ENCODE measurements at regions not wholly inside any gene's neighbourhood (a gene's known extent, or its start where the extent isn't known, plus 50 kb on each side); places are given as distances from the start of the nearest gene placed in this dataset.
"Not testable (repeated sequence)": the region's sequence is repeated elsewhere in the genome, so short reads cannot be mapped to it uniquely, and the experiment has no call there.

- not testable (repeated sequence) for DNase-seq
These were observed 727.6 kb downstream of the TMEM121 start for GRCh38 chr14:106253995-106254394.

GRCh38 chr14:106257569-106257994 lies 731.2 kb downstream of the TMEM121 start:
- peak; percentile 88 to 89 for DNase-seq

- DNase-seq: peak; percentile 69 to 71
These were observed 741.8 kb downstream of the TMEM121 start for GRCh38 chr14:106268013-106268727.

GRCh38 chr14:106269029-106269428 lies 742.6 kb downstream of the TMEM121 start:
- DNase-seq: no peak

GRCh38 chr14:106269451-106270204 lies 743.2 kb downstream of the TMEM121 start:
- DNase-seq: no peak

- not testable (repeated sequence) for DNase-seq
These were observed 744.2 kb downstream of the TMEM121 start for GRCh38 chr14:106270476-106271121.

DNA sequence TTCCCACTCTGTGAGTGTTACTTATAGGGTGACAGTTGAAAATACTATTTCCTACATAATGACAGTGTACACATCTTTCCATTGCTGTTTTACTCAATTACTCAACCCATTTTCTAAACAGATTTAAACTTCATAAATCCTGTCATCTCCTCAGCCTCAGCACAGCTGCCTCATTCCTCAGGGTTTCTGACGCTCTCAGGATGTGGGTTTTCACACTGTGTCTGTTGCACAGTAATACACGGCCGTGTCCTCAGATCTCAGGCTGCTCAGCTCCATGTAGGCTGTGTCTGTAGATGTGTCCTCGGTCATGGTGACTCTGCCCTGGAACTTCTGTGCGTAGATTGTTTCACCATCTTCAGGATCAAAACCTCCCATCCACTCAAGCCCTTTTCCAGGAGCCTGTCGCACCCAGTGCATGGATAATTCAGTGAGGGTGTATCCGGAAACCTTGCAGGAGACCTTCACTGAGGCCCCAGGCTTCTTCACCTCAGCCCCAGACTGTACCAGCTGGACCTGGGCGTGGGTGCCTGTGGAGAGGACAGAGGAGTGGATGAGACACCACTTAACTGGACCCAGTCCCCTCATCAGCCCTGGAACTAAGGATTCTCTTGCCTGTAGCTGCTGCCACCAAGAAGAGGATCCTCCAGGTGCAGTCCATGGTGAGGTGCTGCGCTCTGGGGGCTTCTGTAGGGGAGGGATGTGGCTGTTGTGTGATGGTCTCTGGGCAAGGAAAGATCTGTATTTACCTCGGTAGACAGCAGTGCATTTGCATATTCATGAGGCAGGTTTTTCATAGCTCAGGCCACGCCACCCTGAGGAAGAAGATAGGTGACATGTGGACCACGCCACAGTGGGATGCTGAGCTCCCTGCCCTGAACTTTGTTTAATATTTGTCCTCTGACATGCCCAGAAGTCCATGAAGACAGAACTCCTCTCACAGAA lies 750.2 kb downstream of the TMEM121 start:
- DNase-seq: no peak

DNA sequence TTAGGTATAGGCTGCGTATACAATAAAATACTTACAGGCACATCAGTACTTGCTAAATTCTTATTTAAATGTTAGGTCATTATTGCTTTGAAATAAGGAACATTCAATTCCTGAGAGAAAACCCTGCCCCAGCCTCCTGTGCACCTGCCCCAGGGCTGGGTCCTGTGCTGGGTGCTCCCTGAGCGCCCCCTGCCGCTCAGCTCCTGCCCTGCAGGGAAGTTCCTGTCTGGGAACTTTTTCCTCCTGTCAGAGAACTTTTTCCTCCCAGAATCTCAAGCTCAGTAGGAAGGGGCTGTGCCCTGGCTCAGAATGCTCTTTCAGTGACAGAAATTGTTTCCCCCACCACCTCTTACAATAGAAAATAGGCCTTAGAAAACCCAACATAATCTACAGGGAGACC lies 751.1 kb downstream of the TMEM121 start:
- DNase-seq: peak in 1 of 2 donors; percentile 36

- DNase-seq: no peak
These were observed 754.5 kb downstream of the TMEM121 start for GRCh38 chr14:106280876-106281275.

DNA sequence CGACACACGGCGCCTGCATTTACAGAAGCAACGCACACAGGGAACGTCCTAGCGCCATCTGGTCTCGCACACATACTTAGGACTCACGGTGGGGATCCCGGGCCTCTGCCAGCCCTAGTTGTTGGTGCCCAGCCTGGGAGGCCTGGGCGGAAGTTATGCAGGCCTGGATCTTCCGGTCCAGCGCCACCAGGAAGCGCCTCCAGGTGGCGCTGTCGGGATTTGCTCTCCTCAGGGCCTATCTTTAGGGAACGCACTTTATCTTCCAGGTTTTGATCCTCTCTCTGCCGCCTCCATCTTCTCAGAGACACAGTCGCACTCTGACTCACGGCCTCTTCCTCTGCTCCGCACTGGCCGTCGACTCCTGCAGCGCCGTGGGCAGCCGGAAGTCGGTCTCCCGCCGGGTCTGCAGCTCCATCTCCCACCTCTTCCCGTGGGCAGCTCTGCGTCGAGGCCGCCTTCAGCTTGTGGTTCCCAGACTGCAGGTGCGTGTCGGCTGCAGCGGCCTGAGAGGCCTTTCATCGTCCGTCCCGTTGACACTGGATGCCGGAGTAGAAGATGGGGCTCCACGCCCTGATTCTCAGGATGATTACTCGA lies 760.4 kb downstream of the TMEM121 start:
- DNase-seq: peak; percentile 17 to 46

GRCh38 chr14:106287506-106287905 lies 761.1 kb downstream of the TMEM121 start:
- DNase-seq: no peak

DNA sequence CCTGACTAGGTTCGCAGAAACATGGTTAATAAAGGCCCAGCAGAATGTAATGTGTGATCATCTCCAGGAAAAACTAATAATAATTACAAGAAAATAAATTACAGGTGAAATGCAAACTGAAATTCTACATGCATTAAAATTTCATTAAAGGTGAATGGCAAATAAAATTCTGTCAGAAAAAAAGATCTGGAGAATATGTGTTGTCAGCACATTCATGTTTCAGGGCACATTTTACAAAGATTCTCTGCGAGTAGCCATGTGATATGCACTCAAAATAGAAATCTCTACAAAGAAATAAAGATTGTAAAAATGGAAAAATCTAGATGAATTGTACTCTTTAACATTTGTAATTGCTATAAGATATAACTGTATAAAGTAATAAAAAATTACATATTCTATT lies 765.2 kb downstream of the TMEM121 start:
- no peak for DNase-seq

DNA sequence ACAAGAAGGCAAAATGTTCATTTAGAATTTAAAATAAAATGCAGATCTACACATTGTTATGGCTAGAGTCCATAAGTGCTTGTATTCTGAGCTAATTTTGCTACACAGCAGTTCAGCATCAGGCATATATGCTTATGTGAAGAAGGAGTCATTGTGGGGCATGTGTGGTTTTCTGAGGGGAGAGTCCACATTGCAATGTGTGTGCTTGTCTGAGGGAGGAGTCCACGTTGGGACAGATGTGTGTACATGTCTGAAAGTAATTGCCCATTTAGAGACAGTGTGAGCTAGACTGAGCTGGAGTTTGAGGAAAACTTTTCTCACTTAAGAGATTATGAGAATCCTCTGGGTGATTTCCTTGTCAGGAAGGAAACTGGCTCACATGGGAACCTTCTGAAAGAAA lies 767.9 kb downstream of the TMEM121 start:
- no peak for DNase-seq

GRCh38 chr14:106300951-106301510 lies 774.6 kb downstream of the TMEM121 start:
- not testable (repeated sequence) for DNase-seq

DNA sequence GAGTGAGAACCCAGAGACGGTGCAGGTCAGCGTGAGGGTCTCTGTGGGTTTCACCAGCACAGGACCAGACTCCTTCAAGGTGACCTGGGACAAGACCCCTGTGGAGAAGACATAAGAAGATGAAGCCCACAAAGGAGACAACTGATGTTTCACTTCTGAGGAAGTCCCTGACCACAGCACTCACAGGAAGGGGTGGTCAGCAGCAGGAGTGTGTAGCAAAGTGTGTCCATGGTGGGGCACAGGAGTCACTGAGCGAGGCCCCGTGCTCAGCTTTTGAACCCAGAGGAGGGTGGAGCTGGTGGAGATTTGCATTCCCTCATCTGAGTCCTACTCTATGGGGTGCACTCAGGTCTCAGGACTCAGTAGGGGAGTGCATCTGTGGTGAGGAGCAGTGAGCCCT lies 775.2 kb downstream of the TMEM121 start:
- DNase-seq: not testable (repeated sequence)

DNA sequence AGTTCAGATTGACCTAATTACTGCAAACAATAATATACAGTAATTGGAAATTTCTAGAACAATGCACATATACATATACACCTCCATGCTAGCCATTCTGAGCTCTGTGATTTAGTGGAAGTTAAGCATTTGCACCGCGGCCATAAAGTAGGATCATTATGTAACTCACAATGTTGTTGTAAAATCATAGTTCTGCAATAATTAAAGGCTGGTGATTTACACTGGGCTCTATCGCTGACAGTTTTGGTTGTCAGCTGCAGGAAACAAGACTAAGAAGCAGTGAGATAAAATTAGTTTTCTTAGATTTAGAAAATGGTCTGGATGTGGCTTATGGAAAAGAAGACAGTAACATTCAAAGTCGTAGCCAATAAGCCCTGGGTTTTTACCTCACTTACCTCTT lies 776.3 kb downstream of the TMEM121 start:
- no peak for DNase-seq

GRCh38 chr14:106304271-106304670 lies 777.9 kb downstream of the TMEM121 start:
- DNase-seq: no peak

GRCh38 chr14:106308839-106309389 lies 782.5 kb downstream of the TMEM121 start:
- peak; percentile 97 to 99 for DNase-seq

GRCh38 chr14:106309423-106309822 lies 783.0 kb downstream of the TMEM121 start:
- DNase-seq: no peak

GRCh38 chr14:106315436-106315835 lies 789.1 kb downstream of the TMEM121 start:
- DNase-seq: no peak

DNA sequence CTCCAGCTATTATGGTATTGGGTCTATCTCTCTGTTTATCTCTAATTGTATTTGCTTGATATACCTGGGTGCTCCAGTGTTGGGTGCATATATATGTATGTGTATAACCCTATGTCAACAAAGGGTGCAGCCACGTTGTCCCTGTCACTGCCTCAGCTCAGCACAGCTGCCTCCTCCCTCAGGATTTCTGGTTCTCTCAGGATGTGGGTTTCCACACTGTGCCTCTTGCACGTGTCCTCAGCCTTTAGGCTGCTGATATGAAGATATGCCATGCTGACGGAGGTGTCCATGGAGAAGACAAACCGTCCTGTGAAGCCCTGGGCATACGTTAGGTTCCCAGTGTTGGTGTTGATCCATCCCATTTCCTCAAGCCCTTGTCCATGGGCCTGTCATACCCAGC lies 791.2 kb downstream of the TMEM121 start:
- no peak for DNase-seq

All from stimulated activated CD4-positive, alpha-beta T cell treated with anti-CD3 and anti-CD28 coated beads, Interleukin-2, amount 100 ng/mL, for 48 hours (primary cell).